Fibroblast of peridontal ligament (primary cell): ENCODE measurements at regions not wholly inside any gene's neighbourhood (a gene's known extent, or its start where the extent isn't known, plus 50 kb on each side); places are given as distances from the start of the nearest gene placed in this dataset.

ENCODE experiments used
- DNase-seq: peaks from one replicate; pipeline ENCODE4 v3.0.0-alpha.2; 2010; ENCODE audit errors: extremely low read depth

DNA sequence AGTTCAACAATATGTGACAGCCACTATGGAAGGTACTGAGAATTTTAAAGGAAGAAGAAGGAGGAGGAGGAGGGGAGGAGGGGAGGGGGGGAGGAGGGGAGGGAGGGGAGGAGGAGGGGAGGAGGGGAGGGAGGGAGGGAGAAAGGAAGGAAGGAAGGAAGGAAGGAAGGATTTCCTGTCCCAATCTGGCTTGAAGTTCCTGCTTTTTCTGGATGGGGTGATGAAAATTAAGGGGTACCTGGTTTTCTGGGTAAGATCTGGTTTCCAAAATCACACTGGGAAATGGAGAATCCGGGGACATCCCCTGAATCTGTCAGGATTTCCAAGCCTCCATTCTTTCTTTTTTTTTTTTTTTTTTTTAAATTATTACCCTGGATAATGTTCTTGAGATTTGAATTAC lies 271.8 kb downstream of the MTX2 start:
- no peak for DNase-seq

DNA sequence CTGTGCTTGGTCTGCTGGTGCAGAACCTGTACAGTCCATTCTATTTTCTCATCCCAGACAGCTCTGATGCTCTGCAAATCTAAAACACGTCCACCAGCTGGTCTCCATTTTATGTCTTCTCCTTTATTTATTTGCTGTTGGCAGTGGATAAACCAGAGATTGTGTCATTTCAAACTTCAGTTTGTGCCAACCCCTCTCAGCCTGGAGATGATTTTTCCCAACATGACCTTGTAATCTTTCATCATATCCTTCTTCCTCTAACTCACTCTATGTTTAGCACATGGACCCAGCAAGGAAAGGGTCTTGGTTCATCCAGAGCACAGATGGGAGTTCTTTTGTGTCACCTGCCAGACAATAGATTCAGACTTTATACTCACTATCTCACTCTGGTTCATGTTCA lies 273.2 kb downstream of the MTX2 start:
- no peak for DNase-seq

DNA sequence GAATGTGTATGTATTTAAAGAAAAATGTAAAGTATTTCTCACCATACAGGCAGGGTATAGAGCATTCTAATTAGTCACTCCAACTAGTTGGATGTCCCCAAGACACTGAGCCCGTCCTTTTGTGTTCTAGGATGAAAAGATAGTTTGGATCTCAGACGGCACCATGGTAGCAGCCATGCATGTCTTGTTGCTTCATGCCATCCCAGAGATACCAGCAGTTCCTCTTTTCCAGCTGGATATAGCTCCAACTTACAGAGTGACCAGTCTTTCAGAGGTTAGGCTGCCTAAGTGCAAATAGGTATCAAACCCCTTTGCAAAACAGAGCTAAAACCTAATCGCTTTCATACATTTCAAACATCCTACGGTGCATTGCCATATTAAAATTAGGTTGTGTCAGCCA lies 275.3 kb downstream of the MTX2 start:
- no peak for DNase-seq

GRCh38 chr2:176544991-176545956 lies 276.0 kb downstream of the MTX2 start:
- no peak for DNase-seq

DNA sequence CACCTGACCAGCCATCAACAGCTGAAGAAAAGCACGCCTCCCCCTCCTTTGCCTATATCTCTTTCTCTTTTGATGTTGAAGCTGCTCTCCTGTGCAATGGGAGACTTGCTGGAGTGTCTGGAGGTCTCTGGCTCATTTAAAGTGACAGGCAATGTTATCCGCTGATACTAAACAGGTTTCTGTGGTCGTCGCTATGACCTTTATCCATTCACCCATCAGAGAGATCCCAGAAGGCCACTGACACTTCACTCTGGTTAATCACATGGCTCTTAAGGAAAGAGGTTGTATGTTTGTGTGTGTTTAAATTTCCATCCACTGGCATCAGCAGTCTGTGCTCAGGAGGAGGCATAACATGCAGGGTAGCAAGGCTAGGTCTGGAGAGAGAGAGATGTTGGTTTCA lies 277.3 kb downstream of the MTX2 start:
- DNase-seq = no peak

GRCh38 chr2:176552501-176553135 lies 283.4 kb downstream of the MTX2 start:
- peak; percentile 72 for DNase-seq

DNA sequence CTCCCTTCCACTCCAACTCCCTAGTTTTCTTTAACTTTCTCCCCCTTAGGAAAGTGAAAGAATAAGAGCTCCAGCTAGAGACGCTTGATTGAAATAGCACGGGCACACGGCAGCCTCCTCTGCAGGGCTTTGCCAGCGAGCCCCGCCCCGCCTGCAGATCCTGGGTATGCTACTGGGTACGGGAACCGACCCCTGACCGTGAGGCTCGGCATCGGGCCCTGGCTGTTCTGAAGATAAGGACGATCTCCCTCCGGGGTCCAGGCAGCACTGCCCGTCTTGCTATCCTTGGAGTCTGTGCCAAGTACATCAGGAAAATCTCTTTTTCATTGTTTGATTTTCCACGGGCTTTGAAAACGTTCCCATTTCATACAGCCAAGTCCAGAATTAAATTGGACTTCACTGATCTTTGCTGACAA lies 284.5 kb downstream of the MTX2 start:
- peak; percentile 37 for DNase-seq

GRCh38 chr2:176554101-176555048 lies 285.1 kb downstream of the MTX2 start:
- DNase-seq = peak; percentile 70

GRCh38 chr2:176555112-176555511 lies 285.9 kb downstream of the MTX2 start:
- no peak for DNase-seq

- DNase-seq = no peak
These were observed 286.5 kb downstream of the MTX2 start for GRCh38 chr2:176555781-176556180.

GRCh38 chr2:176556373-176556772 lies 287.1 kb downstream of the MTX2 start:
- DNase-seq = no peak

DNA sequence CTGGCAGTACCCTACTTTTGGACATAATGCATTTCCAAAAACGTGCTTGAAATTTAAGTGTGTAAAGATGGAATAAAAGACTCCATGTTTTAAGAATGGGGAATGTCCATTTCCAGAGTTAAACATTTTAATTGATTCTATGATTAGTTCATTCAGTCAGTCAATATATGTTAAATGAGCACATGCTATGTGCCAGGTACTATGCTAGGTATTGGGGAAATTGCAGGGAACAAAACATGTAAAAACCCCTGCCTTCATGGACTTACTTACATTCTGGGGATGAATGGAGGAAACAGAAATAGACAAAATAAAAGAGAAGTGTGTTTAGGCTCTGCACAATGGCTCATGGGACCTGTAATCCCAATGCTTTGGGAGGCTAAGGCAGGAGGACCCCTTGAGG lies 288.6 kb downstream of the MTX2 start:
- DNase-seq = no peak

GRCh38 chr2:176558574-176559140 lies 289.4 kb downstream of the MTX2 start:
- no peak for DNase-seq

DNA sequence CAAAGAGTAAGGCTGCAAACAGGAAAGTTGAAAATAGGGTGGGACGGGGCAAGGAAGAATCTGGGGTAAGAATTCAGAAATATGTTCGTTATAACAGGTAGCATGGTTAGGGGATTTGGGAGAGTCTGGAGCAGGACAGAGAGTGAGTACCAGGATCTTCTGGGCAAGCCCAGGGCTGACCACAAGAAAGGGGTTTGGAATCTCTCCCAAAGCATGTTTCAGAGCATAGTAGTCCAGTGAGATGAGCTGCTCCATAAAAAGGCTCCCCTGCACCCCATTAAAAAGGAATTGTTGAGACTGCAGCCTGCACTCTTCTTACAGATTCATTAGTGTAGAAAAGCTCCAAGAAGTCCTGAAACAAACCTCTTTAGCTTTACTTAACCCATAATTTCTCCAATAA lies 291.1 kb downstream of the MTX2 start:
- DNase-seq = no peak

GRCh38 chr2:176561706-176562105 lies 292.5 kb downstream of the MTX2 start:
- DNase-seq = no peak

GRCh38 chr2:176562359-176563078 lies 293.3 kb downstream of the MTX2 start:
- no peak for DNase-seq

DNA sequence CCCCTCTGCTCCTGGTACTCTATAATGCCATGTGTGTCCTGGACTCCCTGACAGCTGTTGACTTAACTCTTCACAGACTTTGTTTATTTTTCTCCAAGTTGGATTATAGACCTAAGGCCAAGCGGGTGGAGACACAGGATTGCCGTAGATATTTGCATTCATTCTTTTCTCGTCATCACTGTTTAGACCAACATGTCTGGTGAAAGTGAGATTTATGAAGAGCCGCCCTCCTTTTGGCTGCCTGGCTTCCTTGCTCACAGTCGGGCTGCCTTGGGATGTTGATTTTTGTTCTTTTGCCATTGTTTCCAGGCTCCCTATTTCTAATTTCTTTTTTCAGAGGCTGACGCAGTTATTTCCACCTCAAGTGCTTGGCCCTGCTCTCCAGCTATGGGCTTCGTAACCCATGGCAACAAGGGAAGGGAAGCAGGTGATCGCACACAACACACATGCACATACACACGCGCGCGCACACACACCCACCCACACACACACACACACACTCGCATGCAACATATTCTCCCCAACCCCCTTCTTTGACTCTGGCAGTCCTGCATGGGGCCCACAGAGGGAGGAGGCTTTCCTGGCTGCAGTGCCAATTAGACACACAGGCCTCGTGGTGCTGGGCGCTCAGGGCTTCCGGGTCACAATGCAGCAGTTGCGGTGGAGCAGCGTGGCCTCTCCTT lies 296.5 kb downstream of the MTX2 start:
- DNase-seq = no peak

DNA sequence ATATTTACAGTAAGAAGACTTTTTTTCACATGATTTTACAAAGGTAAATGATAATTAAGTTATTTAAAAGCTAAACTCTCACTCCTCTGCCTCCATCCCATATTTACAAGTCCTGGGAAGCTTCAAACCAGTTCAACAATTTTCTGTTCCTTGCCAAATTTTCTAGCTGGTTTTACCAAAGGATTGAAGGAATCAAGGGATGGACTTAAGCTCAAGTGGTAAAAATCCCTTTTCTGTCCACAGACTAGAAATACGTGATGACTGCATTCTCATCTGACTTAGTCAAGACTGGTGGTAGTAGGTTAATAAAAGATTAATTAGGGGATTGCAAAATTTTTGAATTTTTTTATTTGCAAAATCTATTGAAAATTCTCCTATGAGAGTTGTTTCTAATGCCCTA lies 297.3 kb downstream of the MTX2 start:
- no peak for DNase-seq

- no peak for DNase-seq
These were observed 297.7 kb downstream of the MTX2 start for GRCh38 chr2:176566961-176567360.

GRCh38 chr2:176567361-176567760 lies 298.1 kb downstream of the MTX2 start:
- DNase-seq = no peak
